Suppressor macrophage treated with lipopolysaccharide for 1 hour (primary cell): ENCODE measurements at regions not wholly inside any gene's neighbourhood (a gene's known extent, or its start where the extent isn't known, plus 50 kb on each side); places are given as distances from the start of the nearest gene placed in this dataset.

Source experiments
- DNase-seq, 3 donors: peaks; one replicate each; pipeline ENCODE4 v3.0.0-alpha.2; 2020 to 2022

DNA sequence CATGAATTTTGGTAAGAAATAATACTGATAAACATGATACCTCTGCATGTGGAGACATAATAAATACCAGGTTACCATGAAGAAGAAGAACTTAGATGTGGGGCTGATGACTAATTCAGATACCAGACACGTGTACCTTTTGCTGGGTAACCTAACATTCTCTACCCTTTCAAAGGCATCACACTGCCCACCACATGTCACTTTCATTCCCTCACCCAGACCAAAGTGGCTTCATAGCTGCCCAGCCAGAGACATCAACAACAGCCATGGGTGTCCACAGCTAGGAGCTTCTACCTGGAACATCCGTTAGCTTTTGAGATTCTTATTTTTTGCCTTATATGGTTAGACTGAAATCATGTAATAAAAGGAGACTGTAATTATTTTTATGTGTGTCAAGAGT is 396.8 kb downstream of the MED10 start:
- DNase-seq = no peak

DNA sequence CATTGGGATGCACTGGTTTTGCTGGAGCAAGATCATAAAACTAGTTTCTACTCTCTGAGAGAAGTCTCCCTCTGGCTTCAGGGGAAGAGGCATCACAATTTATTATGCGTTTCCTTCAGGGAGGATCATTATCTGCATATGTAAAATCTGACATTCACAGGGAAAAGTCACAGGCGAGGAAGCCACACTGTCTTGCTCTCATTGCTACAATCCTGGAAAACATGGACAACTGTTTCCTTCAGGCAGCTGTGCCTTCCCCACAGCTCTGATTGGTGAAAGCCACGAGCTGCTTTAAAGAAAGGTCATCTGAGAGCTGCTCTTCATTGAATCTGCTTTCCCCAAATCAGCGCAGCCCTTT is 397.8 kb downstream of the MED10 start:
- DNase-seq = no peak

DNA sequence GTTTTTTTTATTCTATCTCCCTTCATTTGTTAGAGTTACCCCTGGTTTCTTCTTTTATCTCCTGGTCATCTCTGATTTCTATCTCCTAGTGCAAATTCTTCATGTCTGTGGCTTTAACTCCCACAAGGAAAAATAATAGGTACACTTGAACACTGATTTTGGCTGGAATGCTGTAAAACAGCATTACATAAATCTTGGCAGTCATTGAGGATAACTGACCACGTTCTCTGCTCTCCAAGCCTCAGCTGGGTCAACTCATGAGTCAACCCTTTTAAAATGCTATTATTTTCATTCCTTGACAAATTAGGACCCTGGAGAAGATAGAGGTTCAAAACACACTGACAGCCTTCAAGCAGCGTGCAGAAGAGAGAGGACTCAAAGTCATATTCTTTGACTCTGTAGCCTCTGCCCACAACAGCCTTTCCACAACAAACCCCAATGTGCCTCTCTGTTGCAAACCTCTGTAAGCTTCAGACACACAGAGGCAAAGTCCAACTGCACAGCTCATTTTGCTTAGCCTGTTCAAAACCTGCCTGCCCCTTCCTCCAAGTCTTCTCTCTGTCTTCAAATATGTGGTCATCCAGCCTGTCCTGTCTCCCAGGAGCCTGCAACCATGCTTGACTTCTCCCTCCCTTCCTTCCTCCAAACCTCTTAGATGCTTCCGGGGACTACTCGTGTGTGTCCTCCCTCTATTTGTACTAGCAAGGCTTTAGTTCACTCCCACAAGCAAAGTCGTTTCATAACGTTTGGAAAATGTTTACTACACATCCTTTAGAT is 398.4 kb downstream of the MED10 start:
- no peak for DNase-seq

DNA sequence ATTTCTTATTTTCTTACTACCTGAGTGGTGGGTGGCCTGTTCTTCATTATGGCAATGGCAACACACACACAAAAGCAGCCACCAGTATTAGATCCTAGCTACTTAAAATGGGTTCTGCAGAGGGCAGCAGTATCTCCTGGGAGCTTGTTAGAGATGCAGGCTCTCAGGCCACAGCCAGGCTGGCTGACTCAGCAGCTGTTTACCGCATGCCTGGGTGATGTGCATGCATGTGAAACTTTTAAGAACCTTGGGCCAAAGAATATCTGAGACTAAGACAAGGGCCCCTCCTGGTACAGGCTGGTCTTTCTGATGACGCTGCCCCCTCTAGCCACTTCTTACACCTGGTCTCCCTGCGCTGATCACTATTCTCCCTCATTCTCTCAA is 399.0 kb downstream of the MED10 start:
- no peak for DNase-seq

DNA sequence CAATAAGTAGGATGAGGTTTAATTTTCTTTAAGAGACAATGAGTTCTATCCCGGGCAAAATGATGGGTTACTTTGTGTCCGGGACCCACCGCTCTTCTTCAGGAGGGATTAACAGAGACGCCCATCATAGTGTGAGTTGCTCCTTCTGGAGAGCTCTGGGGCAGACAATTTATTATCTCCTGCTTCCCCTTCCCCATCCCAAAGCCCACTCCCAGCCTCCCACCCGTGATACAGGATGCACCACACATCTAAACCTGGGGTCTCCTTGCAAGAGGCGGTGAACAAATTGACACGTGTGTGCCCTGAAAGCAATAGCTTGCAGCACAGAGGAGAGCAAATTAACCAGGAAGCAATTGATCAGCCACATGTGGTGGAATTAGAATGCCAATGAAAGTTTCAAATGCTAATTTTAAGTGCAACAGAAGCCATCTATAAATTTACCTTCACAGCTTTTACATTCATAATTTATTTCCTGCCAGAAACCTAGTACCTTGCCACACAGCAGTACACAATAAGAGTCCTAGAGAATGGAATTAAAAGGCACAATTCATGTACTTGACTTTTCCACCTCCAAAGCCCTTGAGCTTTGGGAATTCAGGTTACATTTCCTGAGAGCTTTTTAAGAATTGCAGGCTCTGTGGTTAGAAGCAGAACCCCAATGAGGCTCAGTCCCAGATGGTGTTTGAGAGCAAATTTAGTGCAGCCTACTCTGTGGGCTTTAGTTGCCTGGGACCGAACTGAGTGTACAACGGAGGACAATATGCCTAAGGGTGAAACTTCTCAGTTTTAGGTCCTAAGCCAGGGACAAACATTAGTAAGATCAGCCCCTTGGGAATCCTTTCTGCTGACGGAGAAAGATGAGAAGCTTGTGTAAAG is 399.6 kb downstream of the MED10 start:
- DNase-seq = no peak

DNA sequence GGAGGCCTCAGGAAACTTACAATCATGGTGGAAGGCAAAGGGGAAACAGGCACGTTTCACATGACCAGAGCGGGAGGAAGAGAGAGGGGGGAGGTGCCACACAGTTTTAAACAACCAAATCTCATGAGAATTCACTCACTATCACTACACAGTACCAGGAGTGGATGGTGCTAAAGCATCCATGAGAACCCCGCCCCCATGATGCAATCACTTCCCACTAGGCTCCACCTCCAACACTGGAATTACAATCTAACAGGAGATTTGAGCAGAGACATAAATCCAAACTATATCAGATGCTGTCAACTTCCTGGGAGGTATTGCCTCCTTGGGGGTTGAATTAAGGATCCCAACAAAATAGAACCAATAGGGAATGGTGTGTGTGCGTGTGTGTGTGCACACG is 407.1 kb downstream of the MED10 start:
- DNase-seq = no peak

DNA sequence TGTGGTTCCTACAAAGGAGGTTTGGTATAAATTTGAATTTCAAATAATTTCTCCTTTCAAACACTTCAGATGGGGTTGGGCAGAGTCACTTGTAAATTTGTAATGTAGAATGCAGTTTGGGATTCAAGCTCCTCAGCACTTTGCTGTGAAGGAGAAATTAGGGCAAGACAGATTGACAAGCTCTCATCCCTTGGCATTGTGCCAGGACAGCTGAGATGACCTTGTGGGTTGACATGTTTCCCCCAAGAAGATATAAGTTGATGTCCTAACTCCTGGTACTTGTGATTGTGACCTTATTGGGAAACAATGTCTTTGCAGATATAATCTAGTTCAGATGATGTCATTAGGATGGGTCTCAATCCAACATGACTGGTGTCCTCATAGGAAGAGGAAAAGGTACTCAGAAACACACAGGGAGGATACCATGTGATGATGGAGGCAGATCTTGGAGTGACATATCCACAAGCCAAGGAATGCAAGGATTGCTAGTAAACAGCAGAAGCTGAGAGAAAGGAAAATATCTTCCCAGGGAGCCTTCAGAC is 408.3 kb downstream of the MED10 start:
- DNase-seq = no peak

DNA sequence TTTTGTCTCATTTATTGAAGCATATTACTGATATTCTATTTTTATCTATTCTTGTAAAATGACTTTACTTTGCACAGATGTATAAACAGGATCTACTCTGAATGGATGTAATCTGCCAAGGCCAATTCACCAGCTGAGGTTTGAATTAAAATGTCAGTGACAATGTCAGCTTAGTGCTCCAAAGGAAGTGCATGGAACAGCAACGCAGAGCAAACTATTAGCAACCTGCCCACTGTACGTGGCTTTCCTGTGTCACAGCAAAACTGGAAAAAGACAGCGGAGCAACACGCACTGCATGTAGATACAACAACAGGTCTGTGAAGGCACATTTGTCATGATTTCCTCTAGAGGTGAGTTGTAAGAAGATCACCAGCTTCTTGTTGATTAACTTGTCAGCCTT is 409.4 kb downstream of the MED10 start:
- no peak for DNase-seq

DNA sequence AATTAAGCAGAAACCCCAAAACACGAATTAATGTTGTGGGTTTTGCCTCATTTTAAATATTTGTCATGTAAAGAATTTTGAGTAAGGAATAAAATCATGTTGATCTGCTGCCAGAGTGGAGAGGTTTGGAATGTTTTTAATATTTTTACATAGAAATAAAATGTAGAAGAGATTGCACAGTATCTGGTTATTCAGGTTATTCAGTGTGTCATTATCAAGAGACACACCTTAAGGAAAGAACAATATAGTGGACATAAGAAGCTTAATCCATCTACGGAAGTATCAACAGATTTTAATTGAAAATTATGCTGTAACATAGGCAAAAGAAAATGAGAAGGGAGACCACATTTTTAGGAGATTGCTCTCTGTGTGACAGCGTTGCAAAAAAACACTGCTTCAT is 410.4 kb downstream of the MED10 start:
- no peak for DNase-seq

DNA sequence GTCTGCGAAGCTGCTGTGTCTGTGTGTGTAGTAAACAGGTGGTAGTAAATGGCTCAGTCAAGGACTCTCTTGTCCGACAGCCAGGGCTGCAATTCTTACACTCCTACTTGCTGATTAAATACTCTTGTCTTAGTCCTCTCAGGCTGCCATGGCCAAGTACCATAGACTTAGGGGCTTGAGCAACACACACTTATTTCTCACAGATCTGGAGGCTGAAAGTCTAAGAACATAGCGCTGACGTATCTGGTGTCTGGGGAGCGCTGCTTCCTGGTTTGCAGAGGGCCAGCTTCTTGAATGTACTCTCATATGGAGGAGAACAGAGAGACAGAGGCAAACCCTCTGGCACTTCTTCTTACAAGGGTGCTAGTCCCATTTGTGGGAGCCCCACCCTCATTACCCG is 411.0 kb downstream of the MED10 start:
- DNase-seq = no peak

DNA sequence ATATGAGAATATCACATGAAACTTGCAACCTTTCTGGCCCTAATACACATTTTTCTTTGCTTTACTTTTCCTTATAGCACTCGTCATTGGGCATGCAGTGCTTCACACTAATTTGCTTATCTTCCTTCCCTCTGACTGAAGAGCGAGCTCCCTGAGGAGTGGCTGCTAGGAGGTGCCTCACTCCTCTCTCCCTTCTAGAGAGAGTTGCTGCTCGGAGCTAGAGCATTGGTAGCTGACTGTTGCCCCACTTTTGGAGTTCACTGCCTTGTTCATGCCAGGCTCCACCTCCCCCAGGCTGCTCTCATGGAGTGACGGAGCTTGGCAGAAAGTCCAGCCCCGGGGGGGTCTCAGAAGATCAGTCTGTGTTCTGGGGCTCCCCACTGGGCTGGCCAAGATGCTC is 413.2 kb downstream of the MED10 start:
- no peak for DNase-seq

DNA sequence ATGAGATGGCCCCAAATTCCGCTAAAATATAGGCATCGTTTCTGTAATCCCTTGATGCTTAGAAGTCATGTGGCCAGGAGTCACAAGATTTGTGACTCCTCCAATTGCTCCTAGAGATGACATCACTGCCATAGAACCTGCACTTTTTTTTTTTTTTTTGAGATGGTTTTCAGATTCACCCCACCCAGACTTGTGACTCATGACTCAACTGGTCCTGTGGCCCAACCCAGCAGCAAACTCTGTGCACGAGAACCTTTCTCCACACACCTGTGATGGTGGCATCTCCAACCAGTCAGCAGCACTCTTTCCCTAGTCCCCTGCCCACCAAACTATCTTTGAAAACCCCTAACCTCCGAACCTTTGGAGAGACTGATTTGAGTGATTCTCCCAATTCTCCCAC is 414.0 kb downstream of the MED10 start:
- no peak for DNase-seq

DNA sequence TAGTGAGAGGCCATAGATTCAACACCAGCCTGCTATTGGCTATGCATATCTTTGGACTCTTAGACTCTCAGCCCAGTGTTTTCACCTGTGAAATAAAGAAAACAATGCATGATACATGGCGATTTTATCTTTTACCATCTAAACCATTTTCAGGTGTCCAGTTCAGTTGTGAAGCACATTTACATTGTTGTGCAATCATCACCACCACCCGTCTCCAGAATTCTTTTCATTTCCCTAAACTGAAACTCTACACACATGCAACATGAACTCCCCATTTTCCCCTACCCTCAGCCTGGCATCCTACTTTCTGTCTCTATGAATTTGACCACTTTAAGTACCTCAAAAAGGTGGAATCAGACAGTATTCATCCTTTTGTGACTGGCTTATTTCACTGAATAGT is 420.6 kb downstream of the MED10 start:
- no peak for DNase-seq

DNA sequence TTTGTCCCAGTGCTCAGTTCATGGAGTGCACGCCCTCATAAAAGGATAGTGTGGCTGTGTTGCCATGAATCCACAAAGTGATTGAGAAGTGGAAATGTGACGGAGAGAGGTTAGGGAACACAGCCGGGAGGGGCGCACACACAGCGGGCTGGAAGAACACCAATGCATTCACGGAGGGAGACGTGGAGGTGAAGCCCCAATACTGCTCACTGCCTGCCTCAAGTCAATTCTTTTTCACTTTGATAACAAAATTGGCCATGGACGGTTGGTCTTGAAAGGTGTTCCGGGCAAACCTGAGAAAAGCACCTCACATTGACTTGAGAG is 424.1 kb downstream of the MED10 start:
- no peak for DNase-seq

DNA sequence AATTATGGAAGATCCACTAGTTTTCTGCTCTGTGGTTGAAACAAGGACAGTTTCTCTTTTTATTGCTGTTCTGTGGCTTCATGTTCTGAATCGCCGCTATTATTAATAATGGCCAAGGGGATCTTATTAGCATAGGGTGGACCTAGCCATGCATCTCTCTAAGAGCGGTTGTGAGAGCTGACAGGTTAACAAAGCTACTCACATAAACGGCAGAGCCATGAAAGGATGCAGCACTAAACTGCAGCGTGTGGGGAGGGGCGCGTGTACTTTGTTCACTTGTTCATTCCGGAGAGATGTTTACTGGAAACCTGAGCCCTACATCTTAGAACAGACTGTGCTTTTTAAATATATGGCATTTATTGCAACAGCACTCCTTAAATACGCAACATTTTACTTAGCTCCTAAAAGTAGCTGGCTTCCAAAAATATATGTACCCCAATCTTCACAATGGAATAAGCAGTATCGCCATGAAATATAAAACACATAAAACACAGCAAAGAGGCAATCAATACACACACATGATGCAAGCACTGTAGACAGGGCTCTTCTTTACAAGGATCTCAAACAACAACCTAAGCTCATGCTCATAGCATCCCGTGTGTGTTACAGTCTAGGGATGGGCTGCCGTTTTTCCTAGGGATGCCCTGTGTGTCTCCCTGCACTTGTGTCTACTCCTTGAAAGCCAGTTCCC is 424.6 kb downstream of the MED10 start:
- no peak for DNase-seq

DNA sequence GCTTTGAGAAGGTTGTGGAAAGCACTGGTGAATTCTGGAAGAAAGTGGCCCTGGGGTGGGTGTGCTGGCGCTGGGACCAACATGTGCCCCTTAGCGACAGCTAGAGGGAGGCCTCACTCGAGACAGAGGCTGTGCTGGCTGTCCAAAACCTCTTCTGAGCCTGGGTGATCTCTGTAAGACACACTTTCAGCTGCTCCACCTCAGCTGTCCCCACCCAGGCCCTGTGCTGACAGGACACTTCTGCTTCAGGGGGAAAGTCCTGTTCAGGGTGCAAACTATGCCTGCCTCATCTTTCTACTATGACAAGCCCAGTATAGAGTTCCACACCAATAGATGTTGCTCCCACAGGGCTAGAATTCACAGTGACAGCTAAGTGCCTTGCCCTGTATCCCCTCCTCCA is 426.4 kb downstream of the MED10 start:
- no peak for DNase-seq

DNA sequence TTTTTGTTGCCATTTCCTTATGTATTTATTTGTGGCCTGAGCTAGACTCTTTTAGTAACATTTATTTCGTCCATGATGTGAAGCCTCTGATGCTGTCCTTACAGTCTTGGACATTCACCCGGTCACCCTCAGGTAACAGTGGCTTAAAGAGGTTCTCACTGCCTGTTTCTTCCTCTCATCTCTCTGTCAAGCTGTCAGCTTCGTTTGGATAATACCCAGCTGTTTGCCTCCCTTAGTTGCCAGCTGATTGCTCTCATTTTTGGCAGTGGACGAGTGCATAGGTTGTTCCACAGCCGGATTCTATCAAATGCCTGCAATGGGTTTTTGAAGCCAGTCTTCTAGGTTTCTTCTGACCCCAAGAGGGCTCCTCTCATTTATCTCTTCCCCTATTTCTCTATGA is 427.7 kb downstream of the MED10 start:
- no peak for DNase-seq

DNA sequence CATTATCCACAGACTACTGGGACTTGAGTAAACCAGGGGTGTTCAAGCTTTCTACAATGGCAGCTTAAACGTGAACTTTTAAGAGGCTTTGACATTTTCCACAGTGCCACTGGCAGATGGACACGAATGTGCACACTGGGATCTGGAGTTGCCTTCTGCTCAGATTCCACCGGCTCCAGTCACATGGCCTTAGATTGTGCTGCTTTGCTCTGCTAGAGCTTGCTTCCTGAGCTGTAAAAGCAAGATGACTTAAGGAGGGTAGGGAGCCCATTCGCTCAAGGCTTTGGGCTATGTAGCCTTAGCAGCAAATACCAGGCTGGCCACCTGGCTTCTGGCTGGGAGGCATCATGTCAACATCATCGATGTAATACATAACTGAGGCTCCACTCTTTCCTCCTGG is 436.9 kb downstream of the MED10 start:
- no peak for DNase-seq

DNA sequence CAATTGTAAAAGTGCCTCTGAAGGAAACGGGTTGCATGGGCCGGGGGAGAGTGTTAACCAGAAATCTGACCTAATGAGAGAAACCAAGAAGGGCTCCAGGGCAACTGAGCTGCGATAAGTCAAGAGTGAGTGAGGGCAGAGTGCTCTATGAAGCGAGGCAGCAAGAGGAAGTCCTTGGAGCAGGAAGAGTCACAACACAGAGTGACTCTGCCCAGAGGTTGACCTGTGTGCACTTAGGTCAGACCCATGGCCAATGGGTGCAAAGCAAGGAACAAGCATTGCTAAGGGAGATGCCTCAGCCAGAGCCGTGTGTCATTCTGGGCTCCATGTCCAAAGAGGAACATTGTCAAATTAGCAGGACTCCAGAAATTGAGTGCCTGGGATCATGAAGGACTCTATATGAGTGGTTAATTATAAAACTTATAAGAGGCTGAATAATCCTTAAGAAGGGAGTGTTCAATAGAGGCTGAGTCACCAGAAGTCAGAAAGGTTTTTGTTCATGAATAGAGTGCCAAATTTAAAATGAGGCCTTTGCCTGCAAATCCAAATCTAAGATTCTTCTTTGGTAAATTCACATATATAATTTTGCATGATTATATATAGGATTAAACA is 438.5 kb downstream of the MED10 start:
- DNase-seq = no peak

DNA sequence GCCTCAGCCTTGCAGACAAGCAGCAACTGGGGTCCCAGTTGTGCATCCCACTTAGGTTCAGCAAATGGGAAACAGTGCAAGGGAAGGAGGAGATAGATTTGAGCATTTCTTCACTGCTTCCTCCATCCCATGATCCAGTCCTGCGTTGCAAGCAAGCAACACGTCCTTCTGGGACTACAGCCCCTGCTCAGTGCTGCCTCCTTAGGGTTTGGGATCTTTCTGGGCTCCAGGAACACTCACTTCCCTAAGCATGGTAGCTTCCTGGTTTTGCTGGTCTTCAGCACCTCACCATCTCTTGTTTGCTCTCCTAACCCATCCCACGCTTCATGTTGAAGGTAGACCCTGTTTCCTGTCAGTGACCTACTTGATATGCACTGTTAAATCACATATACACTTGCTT is 444.7 kb downstream of the MED10 start:
- DNase-seq = no peak

DNA sequence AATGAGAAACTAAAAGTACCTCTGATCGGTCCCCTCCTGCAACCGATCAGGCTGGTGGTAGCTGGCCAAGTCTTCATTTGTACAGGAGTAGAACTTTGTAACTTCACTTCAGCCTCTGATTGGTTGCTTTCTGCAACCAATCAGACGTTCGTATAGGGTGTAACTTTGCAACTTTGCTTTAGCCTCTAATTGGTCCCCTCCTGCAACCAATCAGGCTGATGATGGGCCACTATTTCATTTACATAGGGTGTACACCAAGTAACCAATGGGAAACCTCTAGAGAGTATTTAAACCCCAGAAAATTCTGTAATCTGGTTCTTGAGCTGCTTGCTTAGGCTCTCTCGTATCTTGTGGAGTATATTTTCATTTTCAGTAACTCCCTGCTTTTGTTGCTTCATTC is 445.5 kb downstream of the MED10 start:
- no peak for DNase-seq

DNA sequence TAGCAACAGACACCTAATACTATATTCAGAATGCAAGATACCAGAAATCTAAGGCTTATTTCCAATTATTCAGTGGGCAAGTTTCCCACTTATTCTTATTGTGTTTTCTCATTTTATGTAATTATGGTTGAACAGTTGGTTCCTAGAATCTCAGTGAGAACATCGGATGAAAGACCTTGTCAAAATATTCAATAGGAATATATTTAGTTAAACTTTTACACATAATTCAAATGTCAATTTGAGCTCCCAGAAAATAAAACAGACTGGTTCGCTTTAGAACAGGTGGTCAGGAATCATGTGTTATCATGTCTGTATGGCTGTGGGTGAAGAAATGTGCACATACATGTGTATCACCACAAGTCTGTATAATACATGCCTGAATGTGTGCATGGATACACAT is 447.8 kb downstream of the MED10 start:
- no peak for DNase-seq

DNA sequence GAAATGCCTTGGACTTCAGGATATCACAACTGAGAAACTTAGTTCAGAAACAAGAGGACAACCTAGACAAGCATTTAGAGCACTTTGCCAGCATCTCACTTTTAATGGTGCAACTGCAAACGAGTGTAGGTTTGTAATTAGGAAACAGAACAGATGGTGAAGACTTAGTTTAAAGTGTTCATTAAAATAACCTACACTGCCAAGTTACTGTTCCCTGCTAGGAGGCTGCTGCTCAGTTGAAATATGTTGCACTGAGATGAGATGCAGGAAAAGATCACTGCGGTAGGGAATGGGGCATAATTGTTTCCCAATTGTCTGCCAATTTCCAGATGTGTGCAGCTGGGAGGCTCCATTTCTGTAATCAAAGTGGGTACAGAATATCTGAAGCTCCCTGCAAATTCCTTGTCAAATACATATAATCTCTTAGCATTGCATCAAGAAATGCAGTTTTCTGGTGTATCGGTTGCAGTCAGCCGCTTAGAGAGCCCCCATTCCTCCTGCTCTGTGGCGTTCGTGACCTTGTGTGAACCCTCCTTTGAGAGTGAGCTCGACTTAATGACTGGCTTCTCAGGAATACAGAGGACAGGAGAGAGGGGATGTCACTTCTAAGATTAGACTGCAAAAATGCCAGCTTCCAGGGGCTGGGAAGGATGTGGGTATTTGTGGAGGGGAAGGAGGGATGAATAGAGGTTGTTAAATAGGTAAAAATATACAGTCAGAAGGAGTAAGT is 448.9 kb downstream of the MED10 start:
- DNase-seq = no peak
